ENCODE measurements at regions not wholly inside any gene's neighbourhood (a gene's known extent, or its start where the extent isn't known, plus 50 kb on each side); places are given as distances from the start of the nearest gene placed in this dataset.

DNA sequence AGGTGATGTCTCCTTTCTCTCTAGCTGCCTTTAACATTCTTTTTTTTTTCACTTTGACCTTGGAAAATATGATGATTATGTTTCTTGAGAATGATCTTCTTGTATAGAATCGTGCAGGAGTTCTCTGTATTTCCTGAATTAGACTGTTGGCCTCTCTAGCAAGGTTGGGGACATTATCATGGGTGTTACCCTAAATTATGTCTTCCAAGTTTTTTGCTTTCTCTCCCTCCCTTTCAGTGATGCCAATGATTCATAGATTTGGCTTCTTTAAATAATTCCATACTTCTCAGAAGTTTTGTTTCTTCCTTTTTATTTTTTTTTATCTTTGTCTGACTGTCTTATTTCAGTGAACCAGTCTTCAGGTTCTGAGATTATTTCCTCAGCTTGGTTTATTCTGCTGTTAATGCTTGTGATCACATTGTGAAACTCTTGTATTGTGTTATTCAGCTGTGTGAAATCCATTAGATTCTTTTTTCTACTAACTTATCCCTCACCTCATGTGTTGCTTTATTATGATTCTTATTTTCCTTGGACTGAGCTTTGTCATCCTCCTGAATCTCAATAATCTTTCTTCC is 268.4 kb upstream of the NRIP1 start:
- no peak overlapping the region for H3K4me3 ChIP-seq (ENCODE audit: low read length in 3 of 3)
- no peaks in the 10 kb centered on the region for H3K36me3 ChIP-seq (ENCODE audit: control insufficient read depth in 3 of 3, insufficient read depth in 3 of 3, low read length in 3 of 3)
- H3K9ac ChIP-seq (ENCODE audit: low read depth in 1 of 3, low read length in 3 of 3), result no peak overlapping the region
- no peaks in the 10 kb centered on the region for H3K9me3 ChIP-seq (ENCODE audit: control insufficient read depth in 3 of 3, low read length in 3 of 3)
- H3K4me1 ChIP-seq (ENCODE audit: control insufficient read depth in 3 of 3, insufficient read depth in 3 of 3, low read length in 3 of 3), result no peaks in the 10 kb centered on the region
- no peak overlapping the region for H3K27ac ChIP-seq (ENCODE audit: low read depth, low read length)
- no peaks in the 10 kb centered on the region for H3K27me3 ChIP-seq (ENCODE audit: control insufficient read depth in 3 of 3, insufficient read depth in 3 of 3, low read length in 3 of 3)

DNA sequence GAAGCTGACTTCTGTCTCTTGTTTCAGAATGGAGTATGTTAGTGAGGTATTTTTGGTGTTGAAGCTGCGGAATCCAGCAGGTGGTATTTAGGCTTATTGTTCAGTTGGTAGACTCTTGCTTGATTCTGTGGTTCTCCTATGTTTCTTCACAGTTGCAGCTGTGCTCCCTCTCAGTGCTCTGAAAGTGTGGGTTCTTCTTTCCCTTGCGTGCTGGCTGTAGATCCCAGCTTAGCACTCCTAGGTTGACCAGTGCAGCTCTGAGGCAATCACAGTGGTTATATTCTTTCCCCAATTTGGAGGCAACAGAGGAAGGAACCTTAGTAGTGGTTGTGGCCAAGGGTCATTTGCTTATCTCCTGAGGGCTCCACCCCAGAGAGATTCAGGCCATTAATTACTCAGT is 269.2 kb upstream of the NRIP1 start:
- Histone ChIP-seq H3K9ac (ENCODE audit: low read depth in 1 of 3, low read length in 3 of 3) (no peak overlapping the region), H3K27ac (ENCODE audit: low read depth, low read length) (no peak overlapping the region)

GRCh38 chr21:15343066-15343465 is 278.3 kb upstream of the NRIP1 start:
- H3K9me3 ChIP-seq (ENCODE audit: control insufficient read depth in 3 of 3, low read length in 3 of 3), result no peaks in the 10 kb centered on the region

More for the DNA sequence above, 269.2 kb upstream of the NRIP1 start:
- H3K36me3 ChIP-seq (ENCODE audit: control insufficient read depth in 3 of 3, insufficient read depth in 3 of 3, low read length in 3 of 3), result no peaks in the 10 kb centered on the region
- H3K27me3 ChIP-seq (ENCODE audit: control insufficient read depth in 3 of 3, insufficient read depth in 3 of 3, low read length in 3 of 3), result no peaks in the 10 kb centered on the region
- H3K9me3 ChIP-seq (ENCODE audit: control insufficient read depth in 3 of 3, low read length in 3 of 3), result no peaks in the 10 kb centered on the region
- no peak overlapping the region for H3K4me3 ChIP-seq (ENCODE audit: low read length in 3 of 3)
- H3K4me1 ChIP-seq (ENCODE audit: control insufficient read depth in 3 of 3, insufficient read depth in 3 of 3, low read length in 3 of 3), result no peaks in the 10 kb centered on the region

GRCh38 chr21:15352009-15352408 is 287.2 kb upstream of the NRIP1 start:
- no peaks in the 10 kb centered on the region for H3K27me3 ChIP-seq (ENCODE audit: control insufficient read depth in 3 of 3, insufficient read depth in 3 of 3, low read length in 3 of 3)

More at GRCh38 chr21:15343066-15343465, 278.3 kb upstream of the NRIP1 start:
- Histone ChIP-seq H3K27me3 (ENCODE audit: control insufficient read depth in 3 of 3, insufficient read depth in 3 of 3, low read length in 3 of 3) (no peaks in the 10 kb centered on the region), H3K36me3 (ENCODE audit: control insufficient read depth in 3 of 3, insufficient read depth in 3 of 3, low read length in 3 of 3) (no peaks in the 10 kb centered on the region), H3K27ac (ENCODE audit: low read depth, low read length) (no peak overlapping the region), H3K4me1 (ENCODE audit: control insufficient read depth in 3 of 3, insufficient read depth in 3 of 3, low read length in 3 of 3) (no peaks in the 10 kb centered on the region), H3K4me3 (ENCODE audit: low read length in 3 of 3) (no peak overlapping the region), H3K9ac (ENCODE audit: low read depth in 1 of 3, low read length in 3 of 3) (no peak overlapping the region)

GRCh38 chr21:15353546-15353945 is 288.7 kb upstream of the NRIP1 start:
- no peak overlapping the region for H3K4me3 ChIP-seq (ENCODE audit: low read length in 3 of 3)
- H3K27ac ChIP-seq (ENCODE audit: low read depth, low read length), result no peak overlapping the region
- no peaks in the 10 kb centered on the region for H3K36me3 ChIP-seq (ENCODE audit: control insufficient read depth in 3 of 3, insufficient read depth in 3 of 3, low read length in 3 of 3)
- no peaks in the 10 kb centered on the region for H3K9me3 ChIP-seq (ENCODE audit: control insufficient read depth in 3 of 3, low read length in 3 of 3)
- H3K4me1 ChIP-seq (ENCODE audit: control insufficient read depth in 3 of 3, insufficient read depth in 3 of 3, low read length in 3 of 3), result no peaks in the 10 kb centered on the region
- H3K9ac ChIP-seq (ENCODE audit: low read depth in 1 of 3, low read length in 3 of 3), result no peak overlapping the region
- no peaks in the 10 kb centered on the region for H3K27me3 ChIP-seq (ENCODE audit: control insufficient read depth in 3 of 3, insufficient read depth in 3 of 3, low read length in 3 of 3)

More at GRCh38 chr21:15352009-15352408, 287.2 kb upstream of the NRIP1 start:
- no peak overlapping the region for H3K27ac ChIP-seq (ENCODE audit: low read depth, low read length)
- no peak overlapping the region for H3K9ac ChIP-seq (ENCODE audit: low read depth in 1 of 3, low read length in 3 of 3)
- H3K36me3 ChIP-seq (ENCODE audit: control insufficient read depth in 3 of 3, insufficient read depth in 3 of 3, low read length in 3 of 3), result no peaks in the 10 kb centered on the region
- H3K4me1 ChIP-seq (ENCODE audit: control insufficient read depth in 3 of 3, insufficient read depth in 3 of 3, low read length in 3 of 3), result no peaks in the 10 kb centered on the region
- no peak overlapping the region for H3K4me3 ChIP-seq (ENCODE audit: low read length in 3 of 3)
- H3K9me3 ChIP-seq (ENCODE audit: control insufficient read depth in 3 of 3, low read length in 3 of 3), result no peaks in the 10 kb centered on the region

DNA sequence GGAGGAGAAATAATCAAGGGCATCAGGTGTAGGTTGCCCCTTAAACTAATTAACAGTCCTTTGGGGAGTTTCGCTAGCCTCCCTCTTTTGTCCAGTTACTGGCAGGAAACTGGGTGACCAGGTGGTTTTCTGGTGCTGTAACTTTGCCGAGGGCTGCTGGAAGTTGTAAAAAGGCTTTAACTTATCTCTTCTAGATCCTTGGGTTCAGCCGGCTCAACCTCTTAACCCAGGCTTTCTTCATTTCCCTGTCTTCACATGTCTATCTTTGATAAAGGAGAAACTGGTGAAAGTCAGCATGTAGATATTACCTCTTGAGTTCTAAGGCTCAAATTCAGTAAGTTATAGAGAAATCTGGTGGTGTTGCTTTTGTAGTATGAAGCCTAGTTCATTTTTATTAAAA is 289.7 kb upstream of the NRIP1 start:
- no peaks in the 10 kb centered on the region for H3K9me3 ChIP-seq (ENCODE audit: control insufficient read depth in 3 of 3, low read length in 3 of 3)
- H3K9ac ChIP-seq (ENCODE audit: low read depth in 1 of 3, low read length in 3 of 3), result no peak overlapping the region
- H3K4me1 ChIP-seq (ENCODE audit: control insufficient read depth in 3 of 3, insufficient read depth in 3 of 3, low read length in 3 of 3), result no peaks in the 10 kb centered on the region
- no peaks in the 10 kb centered on the region for H3K36me3 ChIP-seq (ENCODE audit: control insufficient read depth in 3 of 3, insufficient read depth in 3 of 3, low read length in 3 of 3)
- no peak overlapping the region for H3K4me3 ChIP-seq (ENCODE audit: low read length in 3 of 3)
- H3K27ac ChIP-seq (ENCODE audit: low read depth, low read length), result no peak overlapping the region
- H3K27me3 ChIP-seq (ENCODE audit: control insufficient read depth in 3 of 3, insufficient read depth in 3 of 3, low read length in 3 of 3), result no peaks in the 10 kb centered on the region

DNA sequence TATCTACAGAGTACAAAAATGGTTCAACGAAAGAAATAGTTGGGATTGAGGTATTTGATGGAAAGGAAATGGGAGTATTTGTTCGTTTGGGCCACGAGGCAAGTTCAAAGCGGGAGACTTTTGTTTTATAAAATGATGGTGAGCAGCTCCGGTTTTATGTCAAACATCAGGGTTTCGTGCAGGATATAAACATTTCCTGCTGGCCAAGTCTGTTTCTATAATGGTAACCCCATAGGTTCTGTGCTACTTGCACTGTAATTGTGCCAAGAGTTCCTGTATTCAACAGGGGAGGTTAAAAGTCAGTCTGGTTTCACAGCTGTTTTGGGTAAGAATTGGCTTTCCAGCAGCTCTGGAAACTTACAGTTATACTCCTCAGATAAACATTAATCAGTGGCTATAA is 290.3 kb upstream of the NRIP1 start:
- Histone ChIP-seq H3K4me3 (ENCODE audit: low read length in 3 of 3) (no peak overlapping the region), H3K9ac (ENCODE audit: low read depth in 1 of 3, low read length in 3 of 3) (no peak overlapping the region), H3K27me3 (ENCODE audit: control insufficient read depth in 3 of 3, insufficient read depth in 3 of 3, low read length in 3 of 3) (no peaks in the 10 kb centered on the region), H3K36me3 (ENCODE audit: control insufficient read depth in 3 of 3, insufficient read depth in 3 of 3, low read length in 3 of 3) (no peaks in the 10 kb centered on the region), H3K4me1 (ENCODE audit: control insufficient read depth in 3 of 3, insufficient read depth in 3 of 3, low read length in 3 of 3) (no peaks in the 10 kb centered on the region), H3K9me3 (ENCODE audit: control insufficient read depth in 3 of 3, low read length in 3 of 3) (no peaks in the 10 kb centered on the region), H3K27ac (ENCODE audit: low read depth, low read length) (no peak overlapping the region)

GRCh38 chr21:15359251-15359650 is 294.5 kb upstream of the NRIP1 start:
- H3K9me3 ChIP-seq (ENCODE audit: control insufficient read depth in 3 of 3, low read length in 3 of 3), result no peaks in the 10 kb centered on the region
- no peak overlapping the region for H3K9ac ChIP-seq (ENCODE audit: low read depth in 1 of 3, low read length in 3 of 3)
- H3K4me3 ChIP-seq (ENCODE audit: low read length in 3 of 3), result no peak overlapping the region
- no peak overlapping the region for H3K27ac ChIP-seq (ENCODE audit: low read depth, low read length)
- H3K36me3 ChIP-seq (ENCODE audit: control insufficient read depth in 3 of 3, insufficient read depth in 3 of 3, low read length in 3 of 3), result no peaks in the 10 kb centered on the region
- H3K27me3 ChIP-seq (ENCODE audit: control insufficient read depth in 3 of 3, insufficient read depth in 3 of 3, low read length in 3 of 3), result no peaks in the 10 kb centered on the region
- no peaks in the 10 kb centered on the region for H3K4me1 ChIP-seq (ENCODE audit: control insufficient read depth in 3 of 3, insufficient read depth in 3 of 3, low read length in 3 of 3)

- H3K9ac ChIP-seq (ENCODE audit: low read depth in 1 of 3, low read length in 3 of 3), result no peak overlapping the region
- H3K9me3 ChIP-seq (ENCODE audit: control insufficient read depth in 3 of 3, low read length in 3 of 3), result peaks cover 0 to 2% (median 0%) of the 10 kb centered on the region in 3 donors
- no peaks in the 10 kb centered on the region for H3K36me3 ChIP-seq (ENCODE audit: control insufficient read depth in 3 of 3, insufficient read depth in 3 of 3, low read length in 3 of 3)
- no peaks in the 10 kb centered on the region for H3K27me3 ChIP-seq (ENCODE audit: control insufficient read depth in 3 of 3, insufficient read depth in 3 of 3, low read length in 3 of 3)
- no peaks in the 10 kb centered on the region for H3K4me1 ChIP-seq (ENCODE audit: control insufficient read depth in 3 of 3, insufficient read depth in 3 of 3, low read length in 3 of 3)
- no peak overlapping the region for H3K4me3 ChIP-seq (ENCODE audit: low read length in 3 of 3)
- no peak overlapping the region for H3K27ac ChIP-seq (ENCODE audit: low read depth, low read length)
Measured at GRCh38 chr21:15362458-15362857, 297.7 kb upstream of the NRIP1 start.

DNA sequence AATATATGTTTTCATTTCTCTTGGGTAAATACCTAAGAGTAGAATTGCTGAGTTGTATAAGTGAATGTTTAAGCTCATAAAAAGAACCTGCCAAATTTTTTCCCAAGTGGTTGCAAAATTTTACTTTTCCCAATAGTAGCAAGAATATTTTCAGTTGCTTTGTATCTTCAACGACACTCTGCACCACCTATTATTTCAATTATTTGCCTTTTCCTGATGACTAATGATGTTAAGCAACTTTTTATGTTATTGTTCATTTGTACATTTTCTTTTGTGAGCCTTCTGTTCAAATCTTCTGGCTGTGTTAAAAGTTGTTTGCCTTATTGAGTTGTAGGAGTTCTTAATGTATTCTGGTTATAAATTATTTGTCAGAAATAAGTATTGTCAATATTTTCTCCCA is 299.1 kb upstream of the NRIP1 start:
- Histone ChIP-seq H3K9me3 (ENCODE audit: control insufficient read depth in 3 of 3, low read length in 3 of 3) (peaks cover 0 to 2% (median 0%) of the 10 kb centered on the region in 3 donors), H3K4me3 (ENCODE audit: low read length in 3 of 3) (no peak overlapping the region), H3K36me3 (ENCODE audit: control insufficient read depth in 3 of 3, insufficient read depth in 3 of 3, low read length in 3 of 3) (no peaks in the 10 kb centered on the region), H3K27ac (ENCODE audit: low read depth, low read length) (no peak overlapping the region), H3K9ac (ENCODE audit: low read depth in 1 of 3, low read length in 3 of 3) (no peak overlapping the region), H3K27me3 (ENCODE audit: control insufficient read depth in 3 of 3, insufficient read depth in 3 of 3, low read length in 3 of 3) (no peaks in the 10 kb centered on the region), H3K4me1 (ENCODE audit: control insufficient read depth in 3 of 3, insufficient read depth in 3 of 3, low read length in 3 of 3) (no peaks in the 10 kb centered on the region)

Measured in skeletal muscle tissue (tissue), 3 donors.